NCI-H2227 treated with DMSO at 0.1 percent for 48 hours (cell line): ENCODE measurements at regions not wholly inside any gene's neighbourhood (a gene's known extent, or its start where the extent isn't known, plus 50 kb on each side); places are given as distances from the start of the nearest gene placed in this dataset.

Experiments used
- DNase-seq: peaks from one replicate; lab custom pipeline; 2025; lab: John Stamatoyannopoulos, UW

- no peak for DNase-seq
Observed at GRCh38 chr13:34816245-34816884, 125.7 kb upstream of the NBEA start.

- DNase-seq: no peak
Observed at GRCh38 chr13:34816908-34817665, 125.0 kb upstream of the NBEA start.

GRCh38 chr13:34822650-34823049, 119.4 kb upstream of the NBEA start:
- DNase-seq: no peak

GRCh38 chr13:34826432-34826831, 115.6 kb upstream of the NBEA start:
- DNase-seq: no peak

GRCh38 chr13:34833562-34834182, 108.4 kb upstream of the NBEA start:
- DNase-seq: no peak

GRCh38 chr13:34842466-34842865, 99.6 kb upstream of the NBEA start:
- DNase-seq: no peak

GRCh38 chr13:34847766-34848165, 94.3 kb upstream of the NBEA start:
- DNase-seq: no peak

GRCh38 chr13:34849406-34849805, 92.7 kb upstream of the NBEA start:
- DNase-seq: no peak

GRCh38 chr13:34853161-34853560, 88.9 kb upstream of the NBEA start:
- no peak for DNase-seq

- DNase-seq: peak; percentile 34
Observed at GRCh38 chr13:34857558-34858325, 84.3 kb upstream of the NBEA start.

- DNase-seq: no peak
Observed at GRCh38 chr13:34862311-34862710, 79.8 kb upstream of the NBEA start.

GRCh38 chr13:34862716-34863115, 79.4 kb upstream of the NBEA start:
- DNase-seq: no peak

- DNase-seq: no peak
Observed at GRCh38 chr13:34863360-34864135, 78.5 kb upstream of the NBEA start.

GRCh38 chr13:34864671-34865070, 77.4 kb upstream of the NBEA start:
- DNase-seq: no peak

- no peak for DNase-seq
Observed at GRCh38 chr13:34867590-34867989, 74.5 kb upstream of the NBEA start.

- DNase-seq: no peak
Observed at GRCh38 chr13:34868733-34869132, 73.3 kb upstream of the NBEA start.

- DNase-seq: no peak
Observed at GRCh38 chr13:34869696-34870095, 72.4 kb upstream of the NBEA start.

GRCh38 chr13:34878329-34878728, 63.7 kb upstream of the NBEA start:
- no peak for DNase-seq

- DNase-seq: no peak
Observed at GRCh38 chr13:34879851-34880250, 62.2 kb upstream of the NBEA start.

GRCh38 chr13:34881494-34881893, 60.6 kb upstream of the NBEA start:
- DNase-seq: no peak

GRCh38 chr13:34883396-34883795, 58.7 kb upstream of the NBEA start:
- no peak for DNase-seq

GRCh38 chr13:34884366-34884765, 57.7 kb upstream of the NBEA start:
- DNase-seq: no peak
